ENCODE measurements at regions not wholly inside any gene's neighbourhood (a gene's known extent, or its start where the extent isn't known, plus 50 kb on each side); places are given as distances from the start of the nearest gene placed in this dataset.

GRCh38 chr17:13398091-13398490 is 203.6 kb downstream of the HS3ST3A1 start:
- Histone ChIP-seq H3F3A (ENCODE audit: low read length, unreplicated experiment) (no peaks in the 10 kb centered on the region), H3K4me3 (ENCODE audit: low read length) (no peak overlapping the region), H3K4me1 (ENCODE audit: insufficient read depth, low read length) (no peaks in the 10 kb centered on the region), H3K79me2 (ENCODE audit: low read length) (no peaks in the 10 kb centered on the region), H3K4me2 (ENCODE audit: low read length) (no peak overlapping the region), H2AFZ (ENCODE audit: low read length) (no peak overlapping the region), H3K9me3 (ENCODE audit: low read length) (0 out of 2 replicates have a peak, but pooled peaks cover 3% of the 10 kb centered on the region), H3K27me3 (ENCODE audit: low read length) (peaks cover 16% of the 10 kb centered on the region), H3K36me3 (ENCODE audit: low read depth, low read length) (no peaks in the 10 kb centered on the region), H4K20me1 (ENCODE audit: low read length) (no peaks in the 10 kb centered on the region), H3K9ac (ENCODE audit: low read length) (no peak overlapping the region), H3K27ac (ENCODE audit: low read length) (no peak overlapping the region), H3K9me2 (replicated peaks; ENCODE audit: low read length) (no peaks in the 10 kb centered on the region)
- CTCF ChIA-PET: no interaction called here
- no peak for DNase-seq
- BruUV-seq (replicated peaks): no TSS peak
- ATAC-seq: no peak
- POLR2A ChIA-PET (ENCODE audit: unreplicated experiment): no interaction called here
- TF ChIP-seq CTCF (conservative IDR thresholded peaks at IDR 0.05; ENCODE audit: low read depth, low read length) (no peak), EZH2 (IDR thresholded peaks at IDR 0.05; ENCODE audit: low read length, unreplicated experiment) (no peak), EZH2phosphoT487 (IDR thresholded peaks at IDR 0.05; ENCODE audit: borderline replicate concordance, low read length) (no peak)
- intact Hi-C loops (cut with micrococcal nuclease): no loop called here

- Histone ChIP-seq H3K9ac (ENCODE audit: low read length) (no peak overlapping the region), H3K27me3 (ENCODE audit: low read length) (peaks cover 22% of the 10 kb centered on the region), H3K4me1 (ENCODE audit: insufficient read depth, low read length) (no peaks in the 10 kb centered on the region), H3K27ac (ENCODE audit: low read length) (no peak overlapping the region), H3K4me2 (ENCODE audit: low read length) (no peak overlapping the region), H3K4me3 (ENCODE audit: low read length) (no peak overlapping the region), H2AFZ (ENCODE audit: low read length) (no peak overlapping the region), H3K36me3 (ENCODE audit: low read depth, low read length) (no peaks in the 10 kb centered on the region), H3K9me3 (ENCODE audit: low read length) (0 out of 2 replicates have a peak, but pooled peaks cover 2% of the 10 kb centered on the region), H3K9me2 (replicated peaks; ENCODE audit: low read length) (no peaks in the 10 kb centered on the region), H4K20me1 (ENCODE audit: low read length) (no peaks in the 10 kb centered on the region), H3K79me2 (ENCODE audit: low read length) (no peaks in the 10 kb centered on the region), H3F3A (ENCODE audit: low read length, unreplicated experiment) (no peaks in the 10 kb centered on the region)
- ATAC-seq: no peak
- ChIA-PET POLR2A (ENCODE audit: unreplicated experiment) (no interaction called here), CTCF (no interaction called here)
- no TSS peak for BruUV-seq (replicated peaks)
- DNase-seq: no peak
- intact Hi-C loops (cut with micrococcal nuclease): no loop called here
- no peak for TF ChIP-seq CTCF (conservative IDR thresholded peaks at IDR 0.05; ENCODE audit: low read depth, low read length)
- TF ChIP-seq EZH2 (IDR thresholded peaks at IDR 0.05; ENCODE audit: low read length, unreplicated experiment): no peak
- TF ChIP-seq EZH2phosphoT487 (IDR thresholded peaks at IDR 0.05; ENCODE audit: borderline replicate concordance, low read length): no peak
Measured at GRCh38 chr17:13395862-13396261, 205.9 kb downstream of the HS3ST3A1 start.

- Histone ChIP-seq H3K79me2 (ENCODE audit: low read length) (no peaks in the 10 kb centered on the region), H3K4me3 (ENCODE audit: low read length) (no peak overlapping the region), H3K9me3 (ENCODE audit: low read length) (no peaks in the 10 kb centered on the region), H3K27ac (ENCODE audit: low read length) (no peak overlapping the region), H3K27me3 (ENCODE audit: low read length) (peaks cover 17% of the 10 kb centered on the region; the same call in 1 of the 2 replicates), H4K20me1 (ENCODE audit: low read length) (no peaks in the 10 kb centered on the region), H3F3A (ENCODE audit: low read length, unreplicated experiment) (no peaks in the 10 kb centered on the region), H2AFZ (ENCODE audit: low read length) (no peak overlapping the region), H3K36me3 (ENCODE audit: low read depth, low read length) (no peaks in the 10 kb centered on the region), H3K9me2 (replicated peaks; ENCODE audit: low read length) (no peaks in the 10 kb centered on the region), H3K4me1 (ENCODE audit: insufficient read depth, low read length) (no peaks in the 10 kb centered on the region), H3K4me2 (ENCODE audit: low read length) (no peak overlapping the region), H3K9ac (ENCODE audit: low read length) (no peak overlapping the region)
- ChIA-PET POLR2A (ENCODE audit: unreplicated experiment) (no interaction called here), CTCF (no interaction called here)
- no peak for ATAC-seq
- no TSS peak for BruUV-seq (replicated peaks)
- no peak for DNase-seq
- intact Hi-C loops (cut with micrococcal nuclease): no loop called here
- TF ChIP-seq EZH2phosphoT487 (IDR thresholded peaks at IDR 0.05; ENCODE audit: borderline replicate concordance, low read length) (no peak), EZH2 (IDR thresholded peaks at IDR 0.05; ENCODE audit: low read length, unreplicated experiment) (no peak), CTCF (conservative IDR thresholded peaks at IDR 0.05; ENCODE audit: low read depth, low read length) (no peak)
Measured at GRCh38 chr17:13395346-13395745, 206.4 kb downstream of the HS3ST3A1 start.
